ENCODE measurements at regions not wholly inside any gene's neighbourhood (a gene's known extent, or its start where the extent isn't known, plus 50 kb on each side); places are given as distances from the start of the nearest gene placed in this dataset.

DNA sequence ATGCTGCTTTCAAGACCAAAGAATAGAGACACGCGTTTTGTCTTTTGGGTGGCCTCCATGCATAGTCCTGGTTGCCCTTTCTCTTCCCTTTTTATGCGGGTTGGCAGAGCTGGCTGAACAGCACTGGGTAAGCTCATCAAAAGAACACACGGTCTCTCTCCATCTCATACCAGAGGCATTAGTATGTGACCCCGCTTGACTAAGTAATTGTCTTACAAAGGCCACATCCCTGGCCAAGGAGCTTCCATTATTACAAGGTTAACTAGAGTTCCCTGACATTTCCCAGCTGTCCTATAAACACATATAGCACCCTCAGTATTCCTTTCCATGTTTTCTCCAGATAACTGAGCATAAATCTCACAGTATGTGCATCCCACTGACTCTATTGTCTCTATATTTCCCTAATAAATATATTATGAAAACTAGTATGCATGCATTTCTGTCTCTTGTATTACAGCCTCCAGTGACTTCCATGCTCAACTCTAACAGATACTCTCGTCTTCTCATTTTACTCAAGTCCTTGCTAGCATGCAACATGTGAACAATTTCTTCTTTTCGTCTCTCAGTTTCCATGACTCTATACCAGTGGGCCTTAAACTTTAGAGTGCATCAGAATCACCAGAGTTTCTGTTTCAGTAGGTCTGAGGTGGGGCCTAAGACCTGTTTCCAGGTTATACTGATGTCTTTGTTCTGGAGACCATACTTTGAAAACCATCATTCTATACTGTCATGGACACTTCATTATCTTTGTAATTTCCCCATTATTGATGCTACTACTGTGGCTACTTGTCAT, 247.7 kb upstream of the ARSJ start:
- DNase-seq: no peak
- Histone ChIP-seq H3K36me3 (no peaks in the 10 kb centered on the region), H3K9me3 (no peaks in the 10 kb centered on the region), H3K27me3 (no peaks in the 10 kb centered on the region), H3K4me3 (no peak overlapping the region), H3K27ac (no peak overlapping the region), H3K4me1 (no peaks in the 10 kb centered on the region)
- FAIRE-seq: no peak
- 82 to 89% methylated on average over 7 of the region's 7 CpGs for WGBS, 2 donors
- TF ChIP-seq, protein P1, sequence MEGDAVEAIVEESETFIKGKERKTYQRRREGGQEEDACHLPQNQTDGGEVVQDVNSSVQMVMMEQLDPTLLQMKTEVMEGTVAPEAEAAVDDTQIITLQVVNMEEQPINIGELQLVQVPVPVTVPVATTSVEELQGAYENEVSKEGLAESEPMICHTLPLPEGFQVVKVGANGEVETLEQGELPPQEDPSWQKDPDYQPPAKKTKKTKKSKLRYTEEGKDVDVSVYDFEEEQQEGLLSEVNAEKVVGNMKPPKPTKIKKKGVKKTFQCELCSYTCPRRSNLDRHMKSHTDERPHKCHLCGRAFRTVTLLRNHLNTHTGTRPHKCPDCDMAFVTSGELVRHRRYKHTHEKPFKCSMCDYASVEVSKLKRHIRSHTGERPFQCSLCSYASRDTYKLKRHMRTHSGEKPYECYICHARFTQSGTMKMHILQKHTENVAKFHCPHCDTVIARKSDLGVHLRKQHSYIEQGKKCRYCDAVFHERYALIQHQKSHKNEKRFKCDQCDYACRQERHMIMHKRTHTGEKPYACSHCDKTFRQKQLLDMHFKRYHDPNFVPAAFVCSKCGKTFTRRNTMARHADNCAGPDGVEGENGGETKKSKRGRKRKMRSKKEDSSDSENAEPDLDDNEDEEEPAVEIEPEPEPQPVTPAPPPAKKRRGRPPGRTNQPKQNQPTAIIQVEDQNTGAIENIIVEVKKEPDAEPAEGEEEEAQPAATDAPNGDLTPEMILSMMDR (IDR thresholded peaks at IDR 0.05): no peak
- ATAC-seq: no peak
- intact Hi-C loops (cut with DNase I): no loop called here

DNA sequence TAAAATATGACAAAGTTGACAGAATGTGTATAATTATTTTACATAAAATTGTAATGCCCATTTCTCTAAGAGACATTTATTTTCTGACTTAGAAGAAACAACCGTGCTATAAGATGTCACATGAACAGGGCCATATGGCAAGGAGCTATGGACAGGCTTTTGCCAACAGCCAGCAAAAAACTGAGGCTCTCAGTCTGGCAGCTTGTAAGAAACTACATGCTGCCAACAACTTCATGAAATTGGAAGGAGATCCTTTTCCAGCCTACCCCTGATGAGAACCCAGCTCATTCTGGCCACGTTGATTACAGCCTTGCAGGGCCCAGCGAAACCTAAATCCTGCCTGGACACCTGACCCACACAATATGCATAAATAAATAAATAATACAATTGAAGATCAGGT, 250.3 kb upstream of the ARSJ start:
- no peak overlapping the region for H3K4me3 ChIP-seq
- no peak for DNase-seq
- intact Hi-C loops (cut with DNase I): no loop called here
- no peaks in the 10 kb centered on the region for H3K4me1 ChIP-seq
- no peaks in the 10 kb centered on the region for H3K36me3 ChIP-seq
- no peaks in the 10 kb centered on the region for H3K27me3 ChIP-seq
- no peak for ATAC-seq
- no peaks in the 10 kb centered on the region for H3K9me3 ChIP-seq
- 84 to 86% methylated on average over 3 of the region's 3 CpGs for WGBS, 2 donors
- no peak overlapping the region for H3K27ac ChIP-seq
- FAIRE-seq: no peak
- TF ChIP-seq, protein P1 (IDR thresholded peaks at IDR 0.05): no peak

DNA sequence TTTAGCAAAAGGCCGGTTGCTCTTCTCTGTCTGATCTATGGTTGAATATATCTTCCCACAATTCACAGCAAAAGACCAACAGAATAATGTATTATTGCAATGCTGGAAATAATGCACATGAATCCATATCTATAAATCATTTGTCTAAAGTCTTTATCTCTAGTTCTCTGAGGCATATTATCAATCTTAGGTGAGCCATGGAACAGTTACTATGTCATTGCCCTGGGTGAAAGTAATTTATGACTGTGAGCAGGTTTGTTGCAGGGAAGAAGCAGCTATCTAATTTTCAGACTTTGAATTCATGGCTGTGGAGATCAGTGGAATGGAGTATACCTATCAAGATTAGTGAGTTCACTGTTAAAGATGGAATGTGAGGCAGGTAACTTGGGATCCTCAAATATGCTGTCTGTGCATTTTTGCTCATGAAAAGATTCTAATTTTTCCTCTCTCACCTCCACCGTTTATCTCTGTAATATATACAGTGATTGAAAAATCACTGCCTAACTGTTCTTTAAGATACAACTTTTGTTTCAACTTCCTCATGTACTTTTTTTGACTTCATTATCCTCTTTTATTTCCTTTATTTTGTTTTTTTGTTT, 256.8 kb upstream of the ARSJ start:
- Histone ChIP-seq H3K9me3 (no peaks in the 10 kb centered on the region), H3K36me3 (no peaks in the 10 kb centered on the region), H3K27me3 (no peaks in the 10 kb centered on the region), H3K27ac (no peak overlapping the region), H3K4me3 (no peak overlapping the region), H3K4me1 (no peaks in the 10 kb centered on the region)
- intact Hi-C loops (cut with DNase I): no loop called here
- DNase-seq (no peak), ATAC-seq (no peak), FAIRE-seq (no peak)
- WGBS, 2 donors: 66 to 80% methylated on average over 2 of the region's 2 CpGs
- TF ChIP-seq, protein P1 (IDR thresholded peaks at IDR 0.05): no peak

DNA sequence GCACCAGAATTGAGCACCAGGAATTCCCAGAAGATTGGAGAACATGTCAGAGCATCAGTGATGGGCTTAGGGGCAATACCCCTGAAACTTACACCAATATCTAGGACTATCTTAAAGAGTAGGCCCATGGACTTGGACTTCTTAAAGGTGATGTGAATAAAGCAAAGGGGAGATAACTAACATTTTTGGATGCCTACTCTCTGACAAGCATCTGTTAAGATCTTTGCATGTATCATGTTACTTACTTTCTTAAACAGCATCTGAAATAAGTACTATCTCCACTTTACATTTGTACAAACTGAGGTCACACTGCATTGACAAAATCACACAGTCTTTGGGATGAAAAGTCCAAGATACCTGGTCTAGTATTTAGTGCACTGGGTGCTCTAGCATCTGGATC, 258.6 kb upstream of the ARSJ start:
- H3K4me3 ChIP-seq: no peak overlapping the region
- no peaks in the 10 kb centered on the region for H3K4me1 ChIP-seq
- no peaks in the 10 kb centered on the region for H3K36me3 ChIP-seq
- H3K9me3 ChIP-seq: no peaks in the 10 kb centered on the region
- no peak for FAIRE-seq
- intact Hi-C loops (cut with DNase I): no loop called here
- no peak for DNase-seq
- TF ChIP-seq, protein P1 (IDR thresholded peaks at IDR 0.05): no peak
- no peaks in the 10 kb centered on the region for H3K27me3 ChIP-seq
- no peak for ATAC-seq
- no peak overlapping the region for H3K27ac ChIP-seq

DNA sequence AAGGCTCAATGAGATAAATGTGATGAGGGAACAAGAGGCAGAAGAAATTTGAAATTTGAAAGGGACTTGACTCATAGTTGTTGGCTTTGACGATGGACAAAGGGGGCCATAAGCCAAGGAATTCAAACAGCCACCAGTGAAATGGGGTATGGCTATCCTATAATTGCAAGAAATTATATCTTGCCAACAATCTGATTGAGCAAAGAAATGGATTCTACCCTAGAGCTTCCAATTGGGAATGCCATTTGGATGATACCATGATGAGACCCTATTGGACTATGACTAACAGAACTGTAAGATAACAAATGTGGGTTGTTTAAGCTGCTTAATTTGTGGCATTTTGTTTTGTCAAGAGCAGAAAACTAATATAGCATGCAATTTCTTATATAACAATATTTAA, 270.1 kb upstream of the ARSJ start:
- H3K9me3 ChIP-seq: no peaks in the 10 kb centered on the region
- H3K36me3 ChIP-seq: no peaks in the 10 kb centered on the region
- H3K27me3 ChIP-seq: no peaks in the 10 kb centered on the region
- no peak overlapping the region for H3K4me3 ChIP-seq
- TF ChIP-seq, protein P1 (IDR thresholded peaks at IDR 0.05): no peak
- FAIRE-seq (no peak), ATAC-seq (no peak), DNase-seq (no peak)
- H3K27ac ChIP-seq: no peak overlapping the region
- intact Hi-C loops (cut with DNase I): no loop called here
- 89 to 100% methylated on average over 1 of the region's 1 CpG for WGBS, 2 donors
- H3K4me1 ChIP-seq: no peaks in the 10 kb centered on the region
